Stimulated activated CD4-positive, alpha-beta T cell treated with anti-CD3 and anti-CD28 coated beads, TNF-alpha, amount 100 ng/mL, for 4 hours (primary cell): ENCODE measurements at regions not wholly inside any gene's neighbourhood (a gene's known extent, or its start where the extent isn't known, plus 50 kb on each side); places are given as distances from the start of the nearest gene placed in this dataset.
"Not testable (repeated sequence)": the region's sequence is repeated elsewhere in the genome, so short reads cannot be mapped to it uniquely, and the experiment has no call there.

Source experiments
- DNase-seq, 3 experiments: peaks; one replicate each; pipeline ENCODE4 v3.0.0-alpha.2; 2020; ENCODE audit warnings: low read depth in 3 of 3

DNA sequence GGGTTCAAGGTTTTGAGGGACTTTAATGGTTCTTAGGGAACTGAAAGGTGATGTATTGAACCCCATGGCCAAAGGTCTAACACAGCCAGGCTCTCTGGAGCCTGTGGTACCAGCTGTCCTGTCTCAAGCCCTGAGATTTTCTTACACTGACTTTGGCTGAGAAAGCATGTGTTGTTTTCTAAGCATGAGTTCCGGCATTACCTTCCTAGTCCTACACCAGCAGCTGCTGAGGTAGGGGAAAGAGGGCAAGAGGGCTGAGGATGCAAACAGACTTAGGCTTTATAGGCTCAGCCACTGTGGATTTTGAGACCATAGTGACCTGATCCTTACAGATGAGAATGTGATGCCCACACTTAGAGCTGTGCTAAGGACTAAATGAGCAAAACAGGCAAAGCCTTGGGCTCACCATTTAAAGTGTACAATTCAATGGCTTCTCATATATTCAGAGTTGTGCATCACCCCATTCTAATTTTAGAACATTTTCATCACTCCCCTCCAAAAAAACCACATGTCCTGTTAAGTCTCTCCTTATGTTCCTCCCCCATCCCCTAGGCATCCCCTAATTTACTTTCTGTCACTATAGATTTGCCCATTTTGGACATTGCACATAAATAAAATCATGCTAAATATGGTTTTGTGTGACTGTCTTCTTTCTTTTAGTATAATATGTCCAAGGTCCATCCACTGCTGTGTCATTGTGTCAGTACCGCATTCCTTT, 99.7 kb upstream of the OTOS start:
- no peak for DNase-seq

GRCh38 chr2:240240781-240241180, 100.3 kb upstream of the OTOS start:
- DNase-seq = no peak

GRCh38 chr2:240241572-240241971, 101.1 kb upstream of the OTOS start:
- DNase-seq = no peak

DNA sequence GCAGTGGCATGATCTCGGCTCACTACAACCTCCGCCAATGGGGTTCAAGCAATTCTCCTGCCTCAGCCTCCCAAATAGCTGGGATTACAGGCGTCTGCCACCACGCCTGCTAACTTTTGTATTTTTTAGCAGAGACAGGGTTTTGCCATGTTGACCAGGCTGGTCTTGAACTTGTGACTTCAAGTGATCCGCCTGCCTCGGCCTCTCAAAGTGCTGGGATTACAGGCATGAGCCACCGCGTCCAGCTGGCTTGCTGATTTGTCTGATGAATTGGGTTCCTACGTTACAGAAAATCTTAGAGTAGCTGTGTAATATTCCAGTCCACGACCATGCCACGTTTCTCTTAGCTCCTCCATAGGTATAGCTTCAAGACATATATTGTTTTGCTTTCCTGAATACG, 102.6 kb upstream of the OTOS start:
- DNase-seq = not testable (repeated sequence)

DNA sequence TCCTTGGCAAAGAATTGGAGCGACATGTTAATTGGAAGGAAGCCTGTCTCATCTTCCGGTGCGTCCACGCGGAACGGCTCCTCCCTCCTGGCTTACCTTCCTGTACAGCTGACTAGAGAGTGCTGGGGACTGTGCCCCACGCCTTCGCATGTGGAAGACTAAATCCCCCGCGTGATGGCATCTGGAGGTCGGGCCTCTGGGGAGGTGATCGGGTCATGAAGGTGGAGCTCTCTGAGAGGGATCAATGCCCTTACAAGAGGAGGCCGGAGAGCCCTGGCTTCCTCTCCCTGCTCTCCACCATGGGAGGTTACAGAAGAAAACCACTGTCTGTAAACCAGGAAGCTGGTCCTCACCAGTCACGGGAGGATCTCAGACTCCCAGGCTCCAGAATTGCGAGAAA, 104.1 kb upstream of the OTOS start:
- DNase-seq = no peak

GRCh38 chr2:240245184-240245583, 104.7 kb upstream of the OTOS start:
- no peak for DNase-seq

- DNase-seq = no peak
Measured at GRCh38 chr2:240245706-240246105, 105.2 kb upstream of the OTOS start.

DNA sequence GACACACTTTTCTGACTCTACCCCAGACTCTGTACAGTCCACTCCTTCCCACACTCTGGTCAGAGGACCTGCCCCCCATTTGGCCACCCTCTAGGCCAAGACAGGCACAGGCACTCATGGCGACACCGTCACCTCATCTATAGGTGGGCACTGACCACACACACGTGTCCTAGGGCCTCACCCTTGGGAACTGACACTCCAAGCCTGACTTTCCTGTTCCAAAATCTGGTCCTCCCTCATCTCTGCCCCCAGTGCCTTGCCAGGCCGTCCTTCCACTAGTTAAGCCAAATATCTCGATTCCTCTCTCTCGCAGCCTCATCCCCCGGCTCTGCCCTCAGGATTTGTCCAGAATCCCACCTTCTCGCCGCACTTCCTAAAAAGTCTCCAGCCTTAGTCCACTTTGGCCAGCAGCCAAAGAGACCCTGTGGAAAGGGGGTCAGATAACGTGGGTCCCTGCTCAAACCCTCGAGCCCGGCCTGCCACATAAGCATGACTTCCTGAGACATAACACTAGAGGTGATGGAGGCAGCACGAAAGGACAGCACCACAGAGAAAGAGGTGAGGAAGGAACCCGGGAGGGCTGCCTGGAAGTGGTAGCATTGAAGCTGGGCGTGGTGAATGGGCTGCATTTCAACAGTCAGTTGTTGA, 105.8 kb upstream of the OTOS start:
- no peak for DNase-seq

DNA sequence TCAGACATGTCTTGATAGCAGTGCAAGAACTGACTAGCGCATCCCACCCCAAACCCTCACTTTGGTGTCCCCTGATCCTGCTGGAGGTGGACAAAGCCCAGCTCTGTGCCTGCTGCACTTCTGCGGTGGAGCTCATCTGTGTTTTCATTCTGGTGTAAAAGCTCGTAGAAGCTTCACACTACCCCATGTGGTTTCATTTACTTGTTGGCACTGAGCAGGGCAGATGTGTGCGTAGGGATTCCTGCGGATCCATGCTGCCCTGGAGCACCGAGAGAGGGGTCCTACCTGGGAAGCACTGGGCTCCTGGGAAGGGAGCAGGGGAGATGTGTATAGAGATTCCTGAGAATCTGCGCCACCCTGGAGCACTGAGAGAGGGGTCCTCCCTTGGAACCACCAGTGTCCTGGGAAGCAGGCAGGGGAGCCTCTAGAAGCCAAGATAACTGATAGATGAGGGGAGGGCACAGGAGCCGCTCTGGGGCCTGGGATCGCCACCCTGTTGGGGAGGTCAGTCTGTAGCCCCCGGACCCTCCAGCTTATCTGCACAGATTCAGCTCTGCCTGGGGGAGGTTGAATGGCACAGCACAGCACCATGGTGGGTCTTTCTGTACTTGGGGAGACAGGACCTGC, 106.9 kb upstream of the OTOS start:
- DNase-seq = no peak

DNA sequence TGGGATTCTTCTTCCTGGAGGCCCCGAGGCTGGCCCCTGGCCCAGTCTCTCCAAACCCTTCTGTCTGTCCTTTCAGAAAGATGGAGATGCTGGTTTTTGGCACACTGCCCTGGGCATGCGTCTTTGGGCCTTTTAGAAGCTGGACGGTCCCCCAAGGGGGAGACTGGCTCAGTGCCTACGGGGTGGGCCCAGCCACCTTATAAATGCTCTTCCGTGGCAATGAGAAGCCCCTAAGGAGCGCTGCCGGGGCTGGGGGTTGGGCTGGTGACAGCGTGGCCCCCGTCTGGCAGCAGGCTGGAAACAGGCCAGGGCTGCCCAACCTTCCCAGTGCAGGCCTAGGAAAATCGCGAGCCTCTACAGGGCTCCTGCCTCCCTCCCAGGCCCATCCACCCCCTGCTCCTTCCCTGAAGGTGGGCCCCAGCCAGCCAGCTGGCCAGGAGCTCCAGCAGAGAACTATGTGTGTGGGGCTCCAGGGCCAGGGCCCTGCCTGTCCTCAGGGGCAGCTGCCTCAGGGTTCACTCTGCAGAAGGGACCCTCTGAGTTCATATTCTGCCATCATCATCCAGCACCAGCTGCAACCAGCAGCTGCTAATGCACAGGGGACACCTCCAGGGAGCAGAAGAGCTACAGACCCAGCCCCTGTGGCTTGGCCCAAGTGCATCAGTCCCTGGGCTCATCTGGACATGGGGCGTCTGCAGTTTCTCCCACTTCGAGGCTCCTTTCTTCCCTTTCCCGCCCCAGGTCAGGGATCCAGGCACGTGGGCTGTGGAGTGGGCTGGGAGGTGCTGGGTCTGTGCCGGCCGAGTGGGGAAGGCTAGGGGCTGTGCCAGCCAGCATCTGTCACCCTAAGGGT, 107.6 kb upstream of the OTOS start:
- DNase-seq = no peak

DNA sequence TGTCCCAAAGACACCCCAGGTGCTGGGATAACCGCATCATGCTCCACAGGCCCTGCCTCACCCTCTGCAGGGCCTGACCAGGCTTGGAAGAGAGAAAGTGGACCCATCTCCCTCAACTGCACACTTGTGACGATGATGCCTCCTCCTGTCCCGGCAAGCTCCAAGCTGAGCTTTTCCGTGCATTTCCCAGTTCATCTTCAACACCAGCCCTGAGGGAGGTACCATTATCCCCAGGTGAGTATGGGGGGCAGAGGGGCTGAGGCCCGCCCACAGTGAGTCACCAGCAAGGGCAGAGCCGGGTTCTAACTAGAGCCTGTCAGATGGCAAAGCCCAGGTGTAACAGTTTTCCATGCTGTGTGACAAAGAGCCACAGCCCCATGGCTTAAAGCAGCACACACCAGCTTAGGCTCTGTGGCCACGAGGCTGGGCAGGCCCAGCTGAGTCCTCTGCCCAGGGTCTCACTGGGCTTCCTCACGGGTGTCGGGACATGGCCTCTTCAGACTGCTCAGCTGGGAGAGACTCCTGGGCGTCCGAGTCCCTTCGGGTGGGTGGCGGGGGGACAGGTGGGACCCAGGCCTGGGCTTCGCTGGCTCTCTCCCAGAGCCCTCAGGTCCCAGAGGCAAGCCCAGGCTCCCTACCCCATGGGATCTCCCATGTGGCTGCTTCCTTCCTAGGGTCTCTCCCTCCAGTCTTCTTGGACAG, 108.4 kb upstream of the OTOS start:
- no peak for DNase-seq

DNA sequence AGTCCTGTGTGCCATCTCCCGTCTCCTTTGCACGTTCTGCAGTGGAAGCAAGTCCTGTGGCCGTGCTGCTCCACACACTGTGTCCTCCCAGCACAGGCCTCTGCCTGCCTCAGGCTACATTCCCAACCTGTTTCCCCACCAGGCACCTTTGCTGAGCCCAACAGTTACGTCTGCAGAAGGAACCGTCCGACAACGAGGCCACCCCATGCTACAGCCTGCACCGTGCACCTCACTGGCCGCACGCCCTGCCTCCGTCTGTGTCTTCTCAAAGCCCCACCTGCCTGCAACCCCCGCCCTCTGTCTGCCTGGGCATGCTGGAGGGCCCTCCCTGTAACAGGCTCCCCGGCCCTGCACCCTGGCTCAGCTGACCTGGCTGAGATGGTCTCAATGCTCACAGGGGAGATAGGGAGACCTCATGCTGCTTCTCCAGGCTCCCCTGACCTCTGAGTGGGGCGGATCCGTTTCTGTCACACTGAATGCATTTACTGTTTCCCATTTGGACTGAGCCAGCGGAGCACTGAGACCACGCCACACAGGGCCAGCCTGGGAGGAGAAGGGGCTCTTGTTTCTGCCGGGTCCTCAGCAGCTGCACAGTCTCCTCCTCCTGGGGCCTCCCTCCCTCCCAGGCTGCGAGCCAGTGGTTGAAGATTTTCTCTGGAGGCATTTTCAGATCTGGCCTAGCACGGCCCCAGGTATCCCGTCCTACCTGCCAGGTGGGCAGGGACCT, 109.1 kb upstream of the OTOS start:
- DNase-seq = no peak

- no peak for DNase-seq
Measured at GRCh38 chr2:240250150-240250984, 109.9 kb upstream of the OTOS start.

GRCh38 chr2:240250985-240251847, 110.8 kb upstream of the OTOS start:
- DNase-seq = no peak

GRCh38 chr2:240251848-240252190, 111.4 kb upstream of the OTOS start:
- DNase-seq = no peak

GRCh38 chr2:240252191-240252871, 111.9 kb upstream of the OTOS start:
- DNase-seq = no peak

DNA sequence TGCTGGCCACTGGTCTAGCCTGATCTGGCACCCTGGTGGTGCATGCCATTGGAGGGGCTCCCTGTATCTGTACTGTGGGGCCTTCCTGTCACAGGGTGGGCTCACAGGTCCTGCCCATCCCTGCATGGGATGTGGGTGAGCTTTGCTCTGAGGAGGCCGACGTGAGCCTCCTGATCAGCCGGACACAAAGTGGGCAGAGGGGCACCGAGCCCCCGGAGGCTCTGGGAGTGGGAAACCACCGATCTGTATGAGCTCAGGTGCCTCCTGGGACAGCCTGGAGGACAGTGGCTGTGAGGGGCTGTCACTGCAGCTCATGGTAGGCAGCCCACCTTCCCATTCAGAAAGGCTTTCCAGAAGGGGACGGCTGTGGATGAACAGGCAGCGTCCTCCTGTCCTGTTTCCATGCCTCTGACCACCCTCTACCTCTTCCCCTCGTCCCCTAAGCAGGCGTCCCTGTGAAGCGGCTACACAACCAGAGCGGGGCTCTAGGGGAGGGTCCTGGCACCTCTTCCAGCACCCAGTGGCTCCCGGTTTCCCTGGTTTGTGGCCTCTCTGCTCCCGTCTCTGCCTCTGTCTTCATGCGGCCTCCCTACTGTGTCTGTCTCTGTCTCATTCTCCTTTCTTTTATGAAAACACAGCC, 112.5 kb upstream of the OTOS start:
- no peak for DNase-seq

- no peak for DNase-seq
Measured at GRCh38 chr2:240253583-240254145, 113.2 kb upstream of the OTOS start.
